GM21723 (cell line): ENCODE measurements at regions not wholly inside any gene's neighbourhood (a gene's known extent, or its start where the extent isn't known, plus 50 kb on each side); places are given as distances from the start of the nearest gene placed in this dataset.
"Not testable (repeated sequence)": the region's sequence is repeated elsewhere in the genome, so short reads cannot be mapped to it uniquely, and the experiment has no call there.

ENCODE experiments used
- ATAC-seq: cut with Tn5 transposase; IDR thresholded peaks from one replicate; pipeline ENCODE4 v1.9.1; 2021; ENCODE audit warnings: mild to moderate bottlenecking, moderate library complexity; ENCODE audit not compliant: unreplicated experiment

DNA sequence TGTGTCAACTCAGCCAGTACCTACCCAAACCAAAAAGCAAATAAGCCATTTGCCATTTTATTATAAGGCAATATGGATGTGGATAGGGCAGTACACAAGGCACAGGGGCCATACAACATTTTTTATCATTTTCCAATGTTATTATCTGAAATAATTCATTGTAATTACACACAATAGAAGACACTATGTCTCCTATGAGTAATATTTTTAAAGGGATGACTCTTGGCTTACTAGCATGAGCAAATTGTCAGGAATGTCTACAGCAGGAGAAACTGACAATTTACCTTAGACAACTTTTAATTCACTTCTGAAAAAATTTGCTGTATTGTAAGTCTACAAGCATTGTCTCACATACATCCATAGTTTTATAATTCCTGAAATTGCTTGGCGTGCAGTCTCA, 1193.9 kb upstream of the CELF4 start:
- no peak for ATAC-seq

DNA sequence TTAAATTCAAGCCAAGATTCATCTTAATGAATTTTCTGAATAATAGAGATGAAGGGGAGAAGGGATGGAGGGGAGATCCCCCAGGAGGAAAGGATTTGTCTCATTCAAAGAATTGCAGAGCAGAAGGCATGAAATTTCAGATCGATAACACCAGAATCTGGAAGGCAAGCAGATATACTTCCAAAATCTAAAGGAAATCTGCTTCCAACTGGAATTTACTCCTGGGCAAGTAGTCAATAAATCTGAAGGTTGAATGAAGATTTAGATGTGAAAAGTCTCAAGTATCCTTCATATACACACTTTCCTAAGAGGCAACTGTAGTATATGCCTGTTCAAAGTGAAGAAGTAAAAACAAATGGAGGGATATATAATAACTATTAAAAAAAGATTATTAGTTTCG, 1190.8 kb upstream of the CELF4 start:
- no peak for ATAC-seq

DNA sequence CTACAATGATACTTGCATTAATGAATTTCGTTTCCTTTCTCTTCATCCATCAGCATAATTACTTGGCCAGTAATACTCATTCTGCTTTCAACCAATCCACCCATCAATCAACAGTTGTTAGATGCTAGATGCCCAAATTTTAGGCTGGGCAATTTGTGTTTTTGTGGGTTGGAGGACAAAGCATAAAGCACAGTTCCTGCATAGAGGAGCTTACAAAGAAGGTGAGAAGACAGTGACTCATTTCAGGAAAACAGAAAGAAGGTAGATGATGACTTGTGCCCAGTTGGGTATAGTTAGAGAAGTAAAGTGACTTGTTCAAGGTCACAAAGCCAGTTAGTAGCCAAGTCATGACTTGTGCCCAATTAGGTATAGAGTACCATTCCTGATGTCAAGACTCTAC, 1186.8 kb upstream of the CELF4 start:
- ATAC-seq = no peak

DNA sequence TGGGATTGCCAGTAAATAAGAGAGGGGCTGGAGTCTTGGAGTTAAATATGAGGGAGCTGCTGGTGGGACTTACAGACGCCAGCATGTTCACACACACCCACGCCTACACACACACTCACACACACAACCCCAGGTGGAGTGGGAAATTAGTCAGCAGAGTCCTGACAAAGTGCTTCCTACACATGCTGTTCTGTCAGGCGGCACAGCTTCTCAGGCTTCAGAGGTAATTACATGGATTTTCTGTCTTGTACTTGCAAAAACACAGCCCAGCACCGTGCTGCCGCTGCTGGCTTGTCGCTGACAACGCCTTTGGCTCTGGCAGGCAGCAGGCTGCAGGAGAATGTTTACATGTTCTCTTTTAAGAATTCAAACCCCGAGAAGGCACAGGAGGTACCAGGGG, 1186.3 kb upstream of the CELF4 start:
- ATAC-seq = no peak

DNA sequence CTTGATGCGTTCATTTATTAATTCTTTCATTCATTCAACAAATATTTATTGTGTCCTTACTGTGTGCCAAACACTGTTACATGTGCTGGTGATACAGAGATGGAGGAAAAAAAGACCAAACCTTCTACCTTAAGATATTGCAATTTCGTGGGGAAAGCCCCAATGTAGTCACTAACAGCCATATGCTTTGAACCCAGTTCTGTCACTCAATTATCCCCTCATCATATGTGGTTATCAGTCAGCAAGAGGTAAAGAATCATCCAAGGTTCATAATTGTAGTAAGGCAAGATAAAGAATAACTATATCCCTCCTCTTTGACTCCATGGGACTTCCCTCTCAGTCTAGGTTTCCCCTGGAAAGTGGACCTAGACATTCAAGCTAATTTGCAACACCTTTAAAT, 1185.6 kb upstream of the CELF4 start:
- ATAC-seq = no peak

GRCh38 chr18:38750751-38751150, 1185.2 kb upstream of the CELF4 start:
- no peak for ATAC-seq

DNA sequence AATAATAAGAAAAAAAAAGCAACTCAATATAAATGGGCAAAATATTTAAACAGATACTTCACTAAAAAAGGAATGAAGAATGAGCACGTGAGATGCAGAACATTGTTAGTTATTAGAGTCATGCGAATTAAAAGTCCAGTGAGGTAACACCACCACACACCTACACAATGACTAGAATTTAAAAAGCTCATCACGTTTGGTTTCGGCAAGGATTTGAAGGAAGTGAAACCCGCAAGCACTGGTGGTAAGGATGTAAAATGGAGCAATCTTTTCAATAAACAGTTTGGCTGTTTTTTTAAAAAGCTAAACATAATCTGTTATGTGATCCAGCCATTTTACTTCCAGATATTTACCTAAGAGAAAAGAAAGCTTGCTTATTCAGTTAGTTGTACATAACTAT, 1181.6 kb upstream of the CELF4 start:
- ATAC-seq = no peak

- ATAC-seq = not testable (repeated sequence)
Observed at GRCh38 chr18:38720181-38720580, 1154.6 kb upstream of the CELF4 start.

DNA sequence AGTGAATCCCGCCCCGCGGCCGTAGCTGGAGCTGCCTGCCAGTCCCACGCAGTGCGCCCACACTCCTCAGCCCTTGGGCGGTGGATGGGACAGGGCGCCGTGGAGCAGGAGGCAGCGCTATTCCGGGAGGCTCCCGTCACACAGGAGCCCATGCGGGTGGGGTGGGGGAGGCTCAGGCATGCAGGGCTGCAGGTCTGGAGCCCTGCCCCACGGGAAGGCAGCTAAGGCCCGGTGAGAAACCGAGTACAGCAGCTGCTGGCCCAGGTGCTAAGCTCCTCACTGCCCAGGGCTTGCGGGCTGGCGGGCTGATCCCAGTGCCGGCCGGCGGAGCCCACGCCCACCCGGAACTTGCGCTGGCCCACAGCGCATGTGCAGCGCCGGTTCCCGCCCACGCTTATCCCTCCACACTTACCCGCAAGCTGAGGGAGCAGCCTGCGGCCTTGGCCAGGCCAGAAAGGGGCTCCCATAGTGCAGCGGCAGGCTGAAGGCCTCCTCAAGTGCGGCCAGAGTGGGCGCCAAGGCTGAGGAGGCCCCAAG, 1152.8 kb upstream of the CELF4 start:
- no peak for ATAC-seq

GRCh38 chr18:38709122-38709521, 1143.5 kb upstream of the CELF4 start:
- no peak for ATAC-seq

DNA sequence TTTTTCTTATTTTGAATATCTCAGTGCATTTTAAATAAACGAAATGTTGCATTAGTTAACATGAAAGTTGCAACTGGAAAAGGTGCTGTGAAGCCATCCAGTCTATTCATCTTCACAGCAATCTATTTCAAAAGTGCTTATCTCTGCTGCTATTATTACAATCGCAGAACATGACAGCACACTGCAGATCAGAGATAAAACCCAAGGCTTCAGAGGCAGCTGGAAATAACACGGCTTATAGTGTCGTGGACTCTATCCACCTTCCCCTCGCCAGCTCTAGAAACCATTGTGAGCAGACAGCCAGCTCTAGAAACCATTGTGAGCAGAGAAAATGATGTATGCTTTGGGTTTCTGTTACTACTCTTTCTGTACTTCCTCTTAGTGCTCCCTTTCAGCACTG, 1140.8 kb upstream of the CELF4 start:
- no peak for ATAC-seq

DNA sequence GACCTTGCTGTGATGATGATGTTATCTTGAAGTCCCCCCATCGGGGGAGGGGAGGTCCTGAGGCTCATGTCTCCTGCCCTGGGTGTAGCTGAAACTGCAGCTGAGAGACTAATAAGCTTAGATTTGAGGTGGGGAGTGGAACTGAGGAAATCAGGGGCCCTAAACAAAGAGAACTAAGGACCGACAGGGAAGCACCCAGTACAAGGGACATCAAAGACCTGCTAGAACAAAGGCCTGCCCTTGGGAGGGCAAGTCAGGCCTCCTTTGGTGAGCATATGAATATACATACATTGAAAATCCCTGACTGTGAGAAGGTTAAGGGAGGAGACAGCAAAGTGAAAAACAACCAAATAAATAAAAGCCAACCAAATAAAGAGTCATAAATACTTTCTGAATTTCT, 1132.5 kb upstream of the CELF4 start:
- no peak for ATAC-seq

GRCh38 chr18:38695559-38696280, 1130.1 kb upstream of the CELF4 start:
- no peak for ATAC-seq

- ATAC-seq = no peak
Observed at GRCh38 chr18:38693104-38693503, 1127.5 kb upstream of the CELF4 start.

GRCh38 chr18:38690626-38691025, 1125.0 kb upstream of the CELF4 start:
- no peak for ATAC-seq

DNA sequence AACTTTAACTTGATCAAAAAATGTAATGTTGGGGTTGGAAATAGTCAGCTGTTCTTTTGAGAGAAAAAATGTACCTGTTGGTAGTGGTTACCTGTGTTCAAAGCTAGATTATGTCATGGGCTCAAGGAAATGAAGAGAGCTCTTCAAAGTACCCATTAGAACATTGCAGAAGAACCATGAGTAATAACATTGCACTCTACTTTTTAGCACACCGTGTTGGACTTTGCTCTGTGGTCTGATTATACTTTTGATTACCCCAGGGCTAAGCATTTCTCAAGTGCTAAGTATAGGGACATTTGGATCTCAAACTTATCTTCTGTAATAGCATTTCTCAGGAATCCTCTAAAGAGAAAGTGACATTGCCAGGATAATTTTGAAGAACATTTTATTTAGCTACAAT, 1122.8 kb upstream of the CELF4 start:
- no peak for ATAC-seq

DNA sequence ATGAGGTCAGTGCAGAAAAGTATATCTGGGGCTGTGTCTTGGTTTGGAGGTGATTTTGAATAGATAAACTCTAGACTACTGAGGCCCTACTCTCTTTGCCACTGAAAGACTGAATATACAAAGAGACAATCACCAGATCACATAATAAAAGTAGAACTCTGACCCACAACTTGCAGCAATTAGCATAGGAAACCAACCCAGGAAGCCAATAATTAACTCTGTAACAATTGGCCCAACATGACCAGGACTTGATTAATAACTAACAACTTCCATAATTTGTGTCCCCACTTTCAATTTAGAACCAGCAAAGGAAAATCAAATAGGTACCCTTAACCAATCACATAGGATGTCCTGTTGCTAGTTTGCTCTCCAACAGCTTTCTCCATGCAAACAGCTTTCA, 1104.9 kb upstream of the CELF4 start:
- no peak for ATAC-seq

- no peak for ATAC-seq
Observed at GRCh38 chr18:38664929-38665328, 1099.3 kb upstream of the CELF4 start.

GRCh38 chr18:38663682-38664081, 1098.1 kb upstream of the CELF4 start:
- ATAC-seq = no peak

DNA sequence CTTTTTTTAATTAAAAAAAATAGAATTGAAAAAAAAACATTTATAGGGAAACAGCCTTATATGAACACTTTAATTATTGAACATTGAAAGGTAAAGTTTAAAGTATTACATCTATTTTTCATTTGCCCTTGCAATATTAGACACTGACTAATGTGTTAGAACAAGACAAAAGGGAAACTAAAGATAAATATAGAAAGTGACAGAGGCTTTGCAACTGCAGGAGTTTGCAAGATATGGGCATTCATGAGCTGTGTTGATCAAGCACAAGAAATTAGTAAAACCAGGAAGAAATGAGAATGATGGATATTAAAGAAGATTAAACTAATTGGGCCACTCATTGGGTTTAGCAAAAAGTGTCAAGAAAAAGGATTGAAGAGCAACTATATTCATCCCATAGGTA, 1097.7 kb upstream of the CELF4 start:
- ATAC-seq = no peak

GRCh38 chr18:38654946-38655345, 1089.3 kb upstream of the CELF4 start:
- no peak for ATAC-seq

GRCh38 chr18:38651736-38652135, 1086.1 kb upstream of the CELF4 start:
- no peak for ATAC-seq

- no peak for ATAC-seq
Observed at GRCh38 chr18:38648179-38648578, 1082.6 kb upstream of the CELF4 start.
